Vagina (tissue), 2 donors: ENCODE measurements at regions not wholly inside any gene's neighbourhood (a gene's known extent, or its start where the extent isn't known, plus 50 kb on each side); places are given as distances from the start of the nearest gene placed in this dataset.
A peak's percentile ranks its signal among the peaks of the same experiment; 100 is the strongest.

Experiments
- DNase-seq, 2 donors: peaks; one replicate each; pipeline ENCODE4 v3.0.0-alpha.2; 2017; ENCODE audit errors: extremely low spot score in 2 of 2
- H3K27ac ChIP-seq: fragments of 200-600 bp; sonication (generic); one replicate; pipeline ENCODE4 v1.5.1; 2019
- H3K27me3 ChIP-seq: fragments of 200-600 bp; sonication (generic); one replicate; pipeline ENCODE4 v1.5.1; 2019
- H3K36me3 ChIP-seq, 2 donors: fragments of 200-600 bp; sonication (generic); one replicate each; pipeline ENCODE4 v1.5.1; 2017 to 2019
- H3K4me1 ChIP-seq: fragments of 200-600 bp; sonication (generic); one replicate; pipeline ENCODE4 v1.5.1; 2019
- H3K4me3 ChIP-seq, 2 donors: fragments of 200-600 bp; sonication (generic); 1 replicate in 1 of 2; 2 replicates in 1 of 2; pipeline ENCODE4 v1.5.1; 2016 to 2019
- H3K9me3 ChIP-seq: fragments of 200-600 bp; sonication (generic); one replicate; pipeline ENCODE4 v1.5.1; 2019
- POLR2A ChIP-seq, 2 donors: fragments of 450-650 bp; IDR thresholded peaks; one replicate each; pipeline ENCODE4 v1.6.1; 2017; ENCODE audit warnings: antibody characterized with exemption in 2 of 2, mild to moderate bottlenecking in 2 of 2, moderate library complexity in 2 of 2
- POLR2AphosphoS5 ChIP-seq, 2 donors: sonication (generic); formaldehyde crosslinking; IDR thresholded peaks; one replicate each; pipeline ENCODE4 v1.9.0; 2017; ENCODE audit warnings: antibody characterized with exemption in 2 of 2, mild to moderate bottlenecking in 2 of 2, low read depth in 1 of 2; ENCODE audit not compliant: insufficient read depth in 1 of 2
- intact Hi-C: fragments of 100-400 bp; cut with DNase I; formaldehyde crosslinking; loops from one replicate; pipeline ENCODE4 v1.15.1; 2023
- TF ChIP-seq, protein P1 (sequence below), 3 experiments: fragments of 450-650 bp in 2 of 3; fragments of 200-600 bp in 1 of 3; sonication (generic) in 1 of 3; IDR thresholded peaks; one replicate each; pipeline ENCODE4 v1.5.1; 2017 to 2019; ENCODE audit warnings: antibody characterized with exemption in 3 of 3, mild to moderate bottlenecking in 2 of 3, moderate library complexity in 2 of 3

- DNase-seq = no peak
- no peaks in the 10 kb centered on the region for H3K27me3 ChIP-seq
- H3K4me1 ChIP-seq = peaks cover 7% of the 10 kb centered on the region
- TF ChIP-seq POLR2A (IDR thresholded peaks at IDR 0.05) (no peak), POLR2AphosphoS5 (IDR thresholded peaks at IDR 0.05; ENCODE audit: insufficient read depth in 1 of 2, low read depth in 1 of 2) (no peak)
- TF ChIP-seq, protein P1, sequence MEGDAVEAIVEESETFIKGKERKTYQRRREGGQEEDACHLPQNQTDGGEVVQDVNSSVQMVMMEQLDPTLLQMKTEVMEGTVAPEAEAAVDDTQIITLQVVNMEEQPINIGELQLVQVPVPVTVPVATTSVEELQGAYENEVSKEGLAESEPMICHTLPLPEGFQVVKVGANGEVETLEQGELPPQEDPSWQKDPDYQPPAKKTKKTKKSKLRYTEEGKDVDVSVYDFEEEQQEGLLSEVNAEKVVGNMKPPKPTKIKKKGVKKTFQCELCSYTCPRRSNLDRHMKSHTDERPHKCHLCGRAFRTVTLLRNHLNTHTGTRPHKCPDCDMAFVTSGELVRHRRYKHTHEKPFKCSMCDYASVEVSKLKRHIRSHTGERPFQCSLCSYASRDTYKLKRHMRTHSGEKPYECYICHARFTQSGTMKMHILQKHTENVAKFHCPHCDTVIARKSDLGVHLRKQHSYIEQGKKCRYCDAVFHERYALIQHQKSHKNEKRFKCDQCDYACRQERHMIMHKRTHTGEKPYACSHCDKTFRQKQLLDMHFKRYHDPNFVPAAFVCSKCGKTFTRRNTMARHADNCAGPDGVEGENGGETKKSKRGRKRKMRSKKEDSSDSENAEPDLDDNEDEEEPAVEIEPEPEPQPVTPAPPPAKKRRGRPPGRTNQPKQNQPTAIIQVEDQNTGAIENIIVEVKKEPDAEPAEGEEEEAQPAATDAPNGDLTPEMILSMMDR (IDR thresholded peaks at IDR 0.05) = no peak
- intact Hi-C loops = no loop called here
- H3K27ac ChIP-seq = no peak overlapping the region
- no peak overlapping the region for H3K4me3 ChIP-seq
- H3K36me3 ChIP-seq = no peaks in the 10 kb centered on the region
- H3K9me3 ChIP-seq = no peaks in the 10 kb centered on the region
Observed at GRCh38 chr3:46122091-46122490, 86.0 kb downstream of the CCR1 start.

- no peaks in the 10 kb centered on the region for H3K36me3 ChIP-seq
- peaks cover 12% of the 10 kb centered on the region for H3K4me1 ChIP-seq
- TF ChIP-seq POLR2A (IDR thresholded peaks at IDR 0.05) = no peak
- TF ChIP-seq, protein P1 (IDR thresholded peaks at IDR 0.05) = no peak
- no peak for TF ChIP-seq POLR2AphosphoS5 (IDR thresholded peaks at IDR 0.05; ENCODE audit: insufficient read depth in 1 of 2, low read depth in 1 of 2)
- no peak for DNase-seq
- no peaks in the 10 kb centered on the region for H3K9me3 ChIP-seq
- H3K27me3 ChIP-seq = no peaks in the 10 kb centered on the region
- H3K27ac ChIP-seq = no peak overlapping the region
- intact Hi-C loops = no loop called here
- no peak overlapping the region for H3K4me3 ChIP-seq
Observed at GRCh38 chr3:46120983-46121382, 87.1 kb downstream of the CCR1 start.

GRCh38 chr3:46119709-46120498, 88.2 kb downstream of the CCR1 start:
- no peak overlapping the region for H3K27ac ChIP-seq
- DNase-seq = no peak
- H3K27me3 ChIP-seq = no peaks in the 10 kb centered on the region
- intact Hi-C loops = no loop called here
- no peak overlapping the region for H3K4me3 ChIP-seq
- no peaks in the 10 kb centered on the region for H3K9me3 ChIP-seq
- TF ChIP-seq POLR2A (IDR thresholded peaks at IDR 0.05) = no peak
- TF ChIP-seq, protein P1 (IDR thresholded peaks at IDR 0.05) = no peak
- no peaks in the 10 kb centered on the region for H3K36me3 ChIP-seq
- peaks cover 14% of the 10 kb centered on the region for H3K4me1 ChIP-seq

DNA sequence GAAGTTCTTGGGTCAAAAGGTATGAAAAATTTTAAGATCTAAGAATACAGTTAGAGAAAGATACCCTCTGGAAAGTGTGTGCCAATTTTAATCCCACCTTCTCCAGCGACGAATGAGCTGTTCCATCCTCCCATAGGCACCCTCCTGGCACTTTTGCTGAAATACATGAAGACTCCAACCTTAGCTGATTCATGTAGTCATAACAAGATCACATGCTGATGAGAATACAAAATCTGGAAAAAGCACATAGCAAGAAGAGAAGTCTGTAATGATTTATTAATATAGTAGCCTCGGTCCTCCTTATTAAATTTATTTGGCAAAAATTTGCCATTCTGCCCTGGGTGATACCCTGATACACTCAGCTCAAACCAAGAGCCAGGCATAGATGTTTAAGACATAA, 88.9 kb downstream of the CCR1 start:
- no peaks in the 10 kb centered on the region for H3K27me3 ChIP-seq
- H3K4me1 ChIP-seq = peaks cover 20% of the 10 kb centered on the region
- H3K9me3 ChIP-seq = no peaks in the 10 kb centered on the region
- H3K4me3 ChIP-seq = no peak overlapping the region
- TF ChIP-seq, protein P1 (IDR thresholded peaks at IDR 0.05) = no peak
- TF ChIP-seq POLR2AphosphoS5 (IDR thresholded peaks at IDR 0.05; ENCODE audit: insufficient read depth in 1 of 2, low read depth in 1 of 2) (no peak), POLR2A (IDR thresholded peaks at IDR 0.05) (no peak)
- H3K36me3 ChIP-seq = no peaks in the 10 kb centered on the region
- no peak for DNase-seq
- H3K27ac ChIP-seq = no peak overlapping the region
- intact Hi-C loops = no loop called here

GRCh38 chr3:46116996-46117395, 89.7 kb upstream of the XCR1 start:
- peak overlapping the region; percentile 64 for H3K27ac ChIP-seq
- H3K27me3 ChIP-seq = no peaks in the 10 kb centered on the region

More at GRCh38 chr3:46116996-46117395, 89.7 kb upstream of the XCR1 start:
- no peaks in the 10 kb centered on the region for H3K36me3 ChIP-seq
- H3K9me3 ChIP-seq = no peaks in the 10 kb centered on the region
- DNase-seq = no peak
- TF ChIP-seq POLR2A (IDR thresholded peaks at IDR 0.05) (no peak), POLR2AphosphoS5 (IDR thresholded peaks at IDR 0.05; ENCODE audit: insufficient read depth in 1 of 2, low read depth in 1 of 2) (no peak)
- TF ChIP-seq, protein P1 (IDR thresholded peaks at IDR 0.05) = no peak
- peaks cover 26% of the 10 kb centered on the region for H3K4me1 ChIP-seq
- no peak overlapping the region for H3K4me3 ChIP-seq
- intact Hi-C loops = no loop called here
